OCI-LY7 (cell line): ENCODE measurements at regions not wholly inside any gene's neighbourhood (a gene's known extent, or its start where the extent isn't known, plus 50 kb on each side); places are given as distances from the start of the nearest gene placed in this dataset.

Experiments
- CTCF ChIP-seq: fragments of 200-600 bp; sonication (generic); conservative IDR thresholded peaks from 2 replicates; pipeline ENCODE4 v1.5.1; 2014; ENCODE audit warnings: mild to moderate bottlenecking, antibody characterized with exemption, low read length, moderate library complexity, mixed read lengths
- EZH2phosphoT487 ChIP-seq: fragments of 200-600 bp; sonication (generic); IDR thresholded peaks from 2 replicates; pipeline ENCODE4 v1.6.1; 2018; ENCODE audit warnings: low read depth, borderline replicate concordance, mild to moderate bottlenecking, mixed run types, antibody characterized with exemption, low read length, moderate library complexity, mixed read lengths

DNA sequence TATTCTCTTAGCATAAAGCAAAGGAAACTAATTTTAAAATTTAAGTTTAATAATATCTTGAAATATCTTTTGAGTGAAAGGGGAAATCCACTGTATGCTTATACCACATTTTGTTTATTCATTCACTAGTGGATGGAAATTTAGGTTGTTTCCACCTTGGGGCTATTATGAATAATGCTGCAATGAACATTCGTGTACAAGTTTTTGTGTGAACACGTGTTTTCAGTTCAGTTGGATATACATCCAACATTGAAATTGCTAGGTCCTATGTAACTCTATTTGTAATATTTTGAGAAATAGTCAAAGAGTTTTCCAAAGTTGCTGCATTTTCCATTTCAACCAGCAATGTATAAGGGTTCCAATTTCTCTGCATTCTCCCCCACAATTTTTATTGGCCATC is 83.7 kb upstream of the ETV6 start:
- no peak for TF ChIP-seq EZH2phosphoT487
- no peak for TF ChIP-seq CTCF
